ENCODE measurements at regions not wholly inside any gene's neighbourhood (a gene's known extent, or its start where the extent isn't known, plus 50 kb on each side); places are given as distances from the start of the nearest gene placed in this dataset.

DNA sequence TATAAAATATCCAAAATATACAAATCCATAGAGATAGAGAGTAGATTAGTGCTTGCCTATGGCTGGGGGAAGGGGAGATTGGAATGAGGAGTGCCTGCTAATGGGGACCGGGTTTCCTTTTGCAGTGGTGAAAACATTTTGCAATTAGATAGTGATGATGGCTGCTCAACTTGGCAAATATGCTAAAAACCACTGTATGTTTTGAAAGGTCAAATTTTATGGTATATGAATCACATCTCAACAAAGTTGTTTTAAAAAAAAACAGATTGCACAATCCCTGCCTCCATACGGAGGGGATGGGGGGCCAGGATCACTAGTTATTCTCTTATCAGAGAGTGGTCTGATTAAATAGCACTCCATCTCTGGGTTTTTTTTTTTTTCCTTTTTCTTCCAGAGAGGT lies 76.9 kb upstream of the RIPOR2 start:
- H3K79me2 ChIP-seq (ENCODE audit: insufficient read depth, low read length) = no peaks in the 10 kb centered on the region
- no peak overlapping the region for H2AFZ ChIP-seq (ENCODE audit: low read length)
- ChIA-PET CTCF (ENCODE audit: low intra/inter-chr PET ratio, low total read pairs) (no interaction called here), POLR2A (no interaction called here)
- H3K27ac ChIP-seq (ENCODE audit: extremely low read length, insufficient read depth, low read length) = no peak overlapping the region
- no peak overlapping the region for H3K9ac ChIP-seq (ENCODE audit: insufficient read depth, low read depth, low read length)
- H3K4me1 ChIP-seq (ENCODE audit: insufficient read depth, low read length) = no peaks in the 10 kb centered on the region
- TF ChIP-seq, protein P1, sequence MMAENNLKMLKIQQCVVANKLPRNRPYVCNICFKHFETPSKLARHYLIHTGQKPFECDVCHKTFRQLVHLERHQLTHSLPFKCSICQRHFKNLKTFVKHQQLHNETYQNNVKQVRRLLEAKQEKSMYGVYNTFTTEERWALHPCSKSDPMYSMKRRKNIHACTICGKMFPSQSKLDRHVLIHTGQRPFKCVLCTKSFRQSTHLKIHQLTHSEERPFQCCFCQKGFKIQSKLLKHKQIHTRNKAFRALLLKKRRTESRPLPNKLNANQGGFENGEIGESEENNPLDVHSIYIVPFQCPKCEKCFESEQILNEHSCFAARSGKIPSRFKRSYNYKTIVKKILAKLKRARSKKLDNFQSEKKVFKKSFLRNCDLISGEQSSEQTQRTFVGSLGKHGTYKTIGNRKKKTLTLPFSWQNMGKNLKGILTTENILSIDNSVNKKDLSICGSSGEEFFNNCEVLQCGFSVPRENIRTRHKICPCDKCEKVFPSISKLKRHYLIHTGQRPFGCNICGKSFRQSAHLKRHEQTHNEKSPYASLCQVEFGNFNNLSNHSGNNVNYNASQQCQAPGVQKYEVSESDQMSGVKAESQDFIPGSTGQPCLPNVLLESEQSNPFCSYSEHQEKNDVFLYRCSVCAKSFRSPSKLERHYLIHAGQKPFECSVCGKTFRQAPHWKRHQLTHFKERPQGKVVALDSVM (CRISPR knock-in tag; IDR thresholded peaks at IDR 0.05) = no peak
- TF ChIP-seq CEBPB (IDR thresholded peaks at IDR 0.05; ENCODE audit: borderline replicate concordance, low read depth, low read length) = peak; percentile 58
- ATAC-seq = no peak
- BruUV-seq (replicated peaks) = no TSS peak
- H4K20me1 ChIP-seq (ENCODE audit: insufficient read depth, low read length) = no peaks in the 10 kb centered on the region
- in situ Hi-C loops (cut with HindIII; ENCODE audit: extremely low pct_ligation_motif_present, low pct_unique_long_range_greater_than_20kb) = no loop called here
- intact Hi-C loops (cut with micrococcal nuclease; ENCODE audit: unreplicated experiment) = no loop called here
- H3K4me2 ChIP-seq (ENCODE audit: low read depth, low read length) = no peak overlapping the region
- H3K36me3 ChIP-seq (replicated peaks in 1 of 2; ENCODE audit: control insufficient read depth in 1 of 2, insufficient read depth in 2 of 2, low read length in 2 of 2) = no peaks in the 10 kb centered on the region
- FAIRE-seq = no peak
- WGBS (ENCODE audit: low lambda C conversion rate) = 3% methylated on average over 2 of the region's 2 CpGs
- H3K27me3 ChIP-seq (ENCODE audit: control insufficient read depth in 1 of 2, insufficient read depth in 2 of 2, low read length in 2 of 2) = peaks cover 0 to 3% of the 10 kb centered on the region in 2 experiments; a peak in 2 of 5 replicates
- H3K4me3 ChIP-seq (replicated peaks in 1 of 3; ENCODE audit: insufficient read depth in 1 of 3, low read depth in 2 of 3, low read length in 3 of 3) = no peak overlapping the region
- no peak for DNase-seq (ENCODE audit: low spot score)
- H3K9me3 ChIP-seq (ENCODE audit: low read length) = no peaks in the 10 kb centered on the region

DNA sequence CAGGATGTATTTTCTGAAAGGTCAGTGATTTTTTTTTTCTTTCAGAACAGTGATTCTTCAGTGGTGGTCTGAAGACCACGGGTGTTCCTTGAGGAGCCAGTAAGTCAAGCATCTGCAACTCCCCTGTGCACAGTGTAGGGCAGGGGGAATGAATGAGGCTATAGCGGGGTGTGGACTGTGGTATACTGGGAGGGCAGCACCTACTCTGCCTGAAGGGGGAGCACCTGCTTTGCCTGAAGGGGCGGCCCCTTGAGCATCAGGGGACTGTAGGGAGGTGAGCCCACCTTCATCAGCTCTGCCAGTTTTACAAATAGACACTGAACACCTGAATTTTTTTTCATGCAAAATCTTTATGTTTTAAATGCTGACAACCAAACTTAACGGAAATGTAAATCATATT lies 77.5 kb upstream of the RIPOR2 start:
- ChIA-PET POLR2A (no interaction called here), CTCF (ENCODE audit: low intra/inter-chr PET ratio, low total read pairs) (no interaction called here)
- Histone ChIP-seq H3K27ac (ENCODE audit: extremely low read length, insufficient read depth, low read length) (no peak overlapping the region), H3K27me3 (ENCODE audit: control insufficient read depth in 1 of 2, insufficient read depth in 2 of 2, low read length in 2 of 2) (peaks cover 0 to 3% of the 10 kb centered on the region in 2 experiments; a peak in 2 of 5 replicates), H3K79me2 (ENCODE audit: insufficient read depth, low read length) (no peaks in the 10 kb centered on the region), H3K4me3 (replicated peaks in 1 of 3; ENCODE audit: insufficient read depth in 1 of 3, low read depth in 2 of 3, low read length in 3 of 3) (no peak overlapping the region), H3K9me3 (ENCODE audit: low read length) (no peaks in the 10 kb centered on the region), H3K4me2 (ENCODE audit: low read depth, low read length) (no peak overlapping the region), H3K36me3 (replicated peaks in 1 of 2; ENCODE audit: control insufficient read depth in 1 of 2, insufficient read depth in 2 of 2, low read length in 2 of 2) (no peaks in the 10 kb centered on the region), H2AFZ (ENCODE audit: low read length) (no peak overlapping the region), H3K4me1 (ENCODE audit: insufficient read depth, low read length) (no peaks in the 10 kb centered on the region), H3K9ac (ENCODE audit: insufficient read depth, low read depth, low read length) (no peak overlapping the region), H4K20me1 (ENCODE audit: insufficient read depth, low read length) (no peaks in the 10 kb centered on the region)
- in situ Hi-C loops (cut with HindIII; ENCODE audit: extremely low pct_ligation_motif_present, low pct_unique_long_range_greater_than_20kb) = no loop called here
- no TSS peak for BruUV-seq (replicated peaks)
- TF ChIP-seq, protein P2, sequence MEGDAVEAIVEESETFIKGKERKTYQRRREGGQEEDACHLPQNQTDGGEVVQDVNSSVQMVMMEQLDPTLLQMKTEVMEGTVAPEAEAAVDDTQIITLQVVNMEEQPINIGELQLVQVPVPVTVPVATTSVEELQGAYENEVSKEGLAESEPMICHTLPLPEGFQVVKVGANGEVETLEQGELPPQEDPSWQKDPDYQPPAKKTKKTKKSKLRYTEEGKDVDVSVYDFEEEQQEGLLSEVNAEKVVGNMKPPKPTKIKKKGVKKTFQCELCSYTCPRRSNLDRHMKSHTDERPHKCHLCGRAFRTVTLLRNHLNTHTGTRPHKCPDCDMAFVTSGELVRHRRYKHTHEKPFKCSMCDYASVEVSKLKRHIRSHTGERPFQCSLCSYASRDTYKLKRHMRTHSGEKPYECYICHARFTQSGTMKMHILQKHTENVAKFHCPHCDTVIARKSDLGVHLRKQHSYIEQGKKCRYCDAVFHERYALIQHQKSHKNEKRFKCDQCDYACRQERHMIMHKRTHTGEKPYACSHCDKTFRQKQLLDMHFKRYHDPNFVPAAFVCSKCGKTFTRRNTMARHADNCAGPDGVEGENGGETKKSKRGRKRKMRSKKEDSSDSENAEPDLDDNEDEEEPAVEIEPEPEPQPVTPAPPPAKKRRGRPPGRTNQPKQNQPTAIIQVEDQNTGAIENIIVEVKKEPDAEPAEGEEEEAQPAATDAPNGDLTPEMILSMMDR (CRISPR knock-in tag; IDR thresholded peaks at IDR 0.05) = peak; percentile 54
- TF ChIP-seq STAG1 (CRISPR knock-in tag; IDR thresholded peaks at IDR 0.05) (peak; percentile 26; the same call in 1 of the 2 replicates), SRY (CRISPR knock-in tag; IDR thresholded peaks at IDR 0.05) (no peak)
- intact Hi-C loops (cut with micrococcal nuclease; ENCODE audit: unreplicated experiment) = no loop called here
- peak; percentile 84 for ATAC-seq
- no peak for FAIRE-seq
- WGBS (ENCODE audit: low lambda C conversion rate) = 26% methylated on average over 4 of the region's 4 CpGs
- DNase-seq (ENCODE audit: low spot score) = no peak
